AG10803 (cell line): ENCODE measurements at regions not wholly inside any gene's neighbourhood (a gene's known extent, or its start where the extent isn't known, plus 50 kb on each side); places are given as distances from the start of the nearest gene placed in this dataset.

Experiments used
- DNase-seq: peaks from one replicate; pipeline ENCODE4 v3.0.0; 2010; ENCODE audit warnings: low read depth
- H3K4me3 ChIP-seq: 2 replicates; pipeline ENCODE4 v1.5.1; 2011; ENCODE audit warnings: mild to moderate bottlenecking, low read length, control low read depth
- TF ChIP-seq, protein P1 (sequence below): conservative IDR thresholded peaks from 2 replicates; pipeline ENCODE4 v1.5.1; 2011; ENCODE audit warnings: mild to moderate bottlenecking, low read length, control low read depth, inconsistent platforms

DNA sequence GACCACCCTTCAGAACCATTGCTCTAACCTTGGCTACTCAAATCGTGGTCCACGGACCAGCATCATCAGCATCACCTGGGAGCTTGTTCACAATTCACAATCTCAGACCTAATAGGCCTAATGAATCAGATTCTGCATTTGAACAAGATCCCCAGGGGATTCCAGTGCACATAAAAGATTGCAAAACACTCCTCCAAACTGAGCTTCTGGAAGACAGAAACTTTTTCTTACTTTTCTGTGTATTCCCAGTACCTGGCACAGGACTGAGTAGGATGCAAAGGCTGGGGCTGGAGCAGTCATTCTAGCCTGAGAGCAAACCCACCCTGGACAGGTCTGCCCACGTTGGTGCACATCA is 115.1 kb upstream of the COPS8 start:
- TF ChIP-seq, protein P1, sequence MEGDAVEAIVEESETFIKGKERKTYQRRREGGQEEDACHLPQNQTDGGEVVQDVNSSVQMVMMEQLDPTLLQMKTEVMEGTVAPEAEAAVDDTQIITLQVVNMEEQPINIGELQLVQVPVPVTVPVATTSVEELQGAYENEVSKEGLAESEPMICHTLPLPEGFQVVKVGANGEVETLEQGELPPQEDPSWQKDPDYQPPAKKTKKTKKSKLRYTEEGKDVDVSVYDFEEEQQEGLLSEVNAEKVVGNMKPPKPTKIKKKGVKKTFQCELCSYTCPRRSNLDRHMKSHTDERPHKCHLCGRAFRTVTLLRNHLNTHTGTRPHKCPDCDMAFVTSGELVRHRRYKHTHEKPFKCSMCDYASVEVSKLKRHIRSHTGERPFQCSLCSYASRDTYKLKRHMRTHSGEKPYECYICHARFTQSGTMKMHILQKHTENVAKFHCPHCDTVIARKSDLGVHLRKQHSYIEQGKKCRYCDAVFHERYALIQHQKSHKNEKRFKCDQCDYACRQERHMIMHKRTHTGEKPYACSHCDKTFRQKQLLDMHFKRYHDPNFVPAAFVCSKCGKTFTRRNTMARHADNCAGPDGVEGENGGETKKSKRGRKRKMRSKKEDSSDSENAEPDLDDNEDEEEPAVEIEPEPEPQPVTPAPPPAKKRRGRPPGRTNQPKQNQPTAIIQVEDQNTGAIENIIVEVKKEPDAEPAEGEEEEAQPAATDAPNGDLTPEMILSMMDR, result no peak
- peak; percentile 47 for DNase-seq
- H3K4me3 ChIP-seq, result no peak overlapping the region

DNA sequence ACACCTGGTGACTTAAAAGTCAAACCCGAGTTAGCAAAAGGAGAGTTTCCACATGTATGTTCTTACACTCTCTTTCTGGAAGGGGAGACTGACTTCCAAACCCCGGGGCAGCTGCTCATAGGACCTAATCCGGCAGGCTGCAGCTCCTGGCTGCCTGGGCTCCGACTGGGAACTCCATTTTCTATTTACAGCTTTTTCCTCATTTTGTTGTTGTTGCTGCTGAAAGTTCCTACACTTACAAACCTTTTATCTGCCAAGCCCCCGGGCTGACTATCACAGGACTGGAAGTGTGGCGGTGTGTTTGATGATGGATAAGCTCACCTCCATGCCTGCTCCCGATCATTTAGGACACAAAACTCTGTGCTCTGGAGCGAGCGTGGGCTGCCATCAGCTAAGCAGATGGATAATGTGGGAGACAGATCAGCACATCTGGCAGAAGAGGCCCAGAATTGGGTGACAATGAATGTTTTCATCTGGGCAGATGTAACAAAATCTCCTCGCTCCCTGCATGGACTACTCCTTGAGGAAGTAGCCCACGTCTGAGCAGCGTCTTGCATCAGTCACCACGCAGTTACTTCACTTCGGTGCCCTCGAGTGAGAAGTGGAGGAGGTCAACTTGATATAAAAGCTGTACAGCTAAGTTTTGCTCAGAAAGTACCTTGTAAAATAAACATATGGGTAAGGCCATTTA is 114.4 kb upstream of the COPS8 start:
- peak; percentile 56 for DNase-seq
- no peak overlapping the region for H3K4me3 ChIP-seq
- TF ChIP-seq, protein P1, result no peak

DNA sequence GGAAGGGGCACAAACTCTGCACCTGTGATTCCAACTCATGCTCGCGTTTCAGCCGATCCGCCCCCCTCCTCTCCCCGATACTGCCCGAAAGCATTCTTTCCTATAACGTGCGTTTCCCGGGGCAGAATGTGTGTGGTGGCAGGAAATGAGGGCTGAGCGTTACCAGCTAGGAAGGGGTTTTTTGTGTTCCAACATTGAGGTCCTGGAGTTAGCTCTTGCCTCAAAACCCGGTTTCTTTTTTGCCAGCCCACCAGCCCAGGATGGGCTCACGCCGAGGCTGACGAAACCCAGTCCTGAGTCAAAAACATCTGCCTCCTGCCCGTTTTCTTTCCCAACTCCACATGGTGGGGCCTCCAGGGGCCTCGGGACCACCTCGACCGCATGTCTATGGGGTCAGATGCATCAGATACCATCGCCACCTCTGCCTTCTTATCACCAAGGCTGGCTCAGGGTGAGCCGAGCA is 113.7 kb upstream of the COPS8 start:
- TF ChIP-seq, protein P1, result no peak
- no peak overlapping the region for H3K4me3 ChIP-seq
- no peak for DNase-seq

DNA sequence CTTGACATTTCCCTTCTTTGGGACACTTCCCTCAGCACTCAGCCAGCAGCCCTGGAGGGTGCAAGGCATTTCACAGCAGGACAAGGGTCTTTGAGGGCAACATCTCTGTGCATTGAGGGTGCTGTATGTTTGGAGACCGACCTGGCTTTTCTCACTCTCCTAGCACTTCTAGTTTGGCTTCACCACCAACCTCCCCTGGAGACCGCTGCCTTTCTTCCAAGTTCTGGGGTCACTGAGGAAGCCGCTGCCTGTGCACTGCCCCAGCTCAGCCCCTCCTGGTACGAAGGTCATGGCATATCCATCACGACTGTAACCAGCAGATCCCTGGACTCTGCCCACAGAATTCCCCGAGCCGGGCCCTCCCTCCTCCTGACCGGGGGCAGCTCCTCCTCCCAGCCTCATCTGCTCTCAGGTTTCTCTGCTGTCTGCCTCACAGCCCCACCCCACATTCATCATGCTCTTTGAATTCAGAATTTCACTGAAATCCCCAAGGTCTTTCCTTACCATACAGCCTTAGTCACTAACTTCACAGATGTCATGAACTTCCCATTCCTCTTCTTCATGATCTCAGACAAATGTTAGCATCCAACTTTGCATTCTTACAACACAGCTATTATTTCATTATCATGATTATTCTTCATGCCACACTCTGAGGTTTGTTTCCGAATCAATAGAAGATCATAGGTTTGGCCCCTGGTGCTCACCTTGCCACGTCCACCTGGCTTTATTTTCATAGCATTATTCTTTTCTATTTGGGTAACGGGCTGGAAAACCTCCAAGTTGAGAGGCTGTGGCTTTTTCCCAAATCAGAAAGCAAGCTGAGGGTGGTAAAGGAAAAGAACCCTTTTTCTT is 113.0 kb upstream of the COPS8 start:
- DNase-seq, result peak; percentile 86
- TF ChIP-seq, protein P1, result no peak
- H3K4me3 ChIP-seq, result no peak overlapping the region

DNA sequence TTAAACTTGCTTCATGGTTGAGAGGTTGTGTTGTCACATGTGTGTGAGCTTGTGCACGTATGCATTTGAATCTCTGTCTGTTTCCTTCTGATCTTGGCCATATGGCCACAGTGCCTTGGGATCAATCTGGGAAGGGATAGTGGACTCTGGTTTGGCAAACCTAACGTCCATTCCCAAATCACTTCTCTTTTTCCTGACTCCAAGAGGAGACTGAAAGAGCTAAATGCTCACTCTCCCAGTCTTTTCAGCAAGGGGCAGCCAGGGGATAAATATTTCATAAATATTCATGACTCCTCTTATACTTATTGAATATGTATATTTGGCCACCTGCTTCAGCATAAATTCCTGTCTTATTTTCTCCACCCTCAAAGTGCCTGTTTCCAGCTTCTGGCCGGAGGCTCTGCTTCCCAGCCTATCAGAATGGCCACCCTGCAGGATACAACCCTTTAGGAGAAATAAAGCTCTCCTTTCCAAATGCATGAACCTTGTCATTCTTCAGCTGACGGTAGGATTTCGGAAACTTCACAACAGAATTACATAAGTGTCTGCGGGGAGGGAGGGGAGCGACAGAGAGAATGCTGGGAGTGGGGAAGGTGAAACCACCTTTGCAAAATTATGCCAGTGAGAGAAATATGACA is 112.2 kb upstream of the COPS8 start:
- no peak for DNase-seq
- TF ChIP-seq, protein P1, result no peak
- no peak overlapping the region for H3K4me3 ChIP-seq

DNA sequence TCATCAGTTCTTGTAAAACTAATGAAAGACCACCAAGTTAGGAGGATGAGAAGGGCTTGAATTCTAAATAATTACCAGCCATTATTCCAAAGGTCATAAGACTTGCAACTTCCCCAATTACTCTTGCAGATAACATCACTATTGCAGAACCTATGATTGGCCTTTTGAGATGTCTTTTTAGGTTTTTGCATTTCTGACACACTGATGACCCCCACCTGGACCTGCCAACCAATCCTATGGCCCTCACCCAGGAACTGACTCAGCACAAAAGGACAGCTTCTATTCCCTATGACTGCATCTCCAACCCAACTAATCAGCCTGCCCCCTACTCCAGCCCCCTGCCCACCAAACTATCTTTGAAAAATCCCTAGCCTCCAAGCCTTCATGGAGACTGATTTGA is 111.5 kb upstream of the COPS8 start:
- no peak overlapping the region for H3K4me3 ChIP-seq
- TF ChIP-seq, protein P1, result no peak

DNA sequence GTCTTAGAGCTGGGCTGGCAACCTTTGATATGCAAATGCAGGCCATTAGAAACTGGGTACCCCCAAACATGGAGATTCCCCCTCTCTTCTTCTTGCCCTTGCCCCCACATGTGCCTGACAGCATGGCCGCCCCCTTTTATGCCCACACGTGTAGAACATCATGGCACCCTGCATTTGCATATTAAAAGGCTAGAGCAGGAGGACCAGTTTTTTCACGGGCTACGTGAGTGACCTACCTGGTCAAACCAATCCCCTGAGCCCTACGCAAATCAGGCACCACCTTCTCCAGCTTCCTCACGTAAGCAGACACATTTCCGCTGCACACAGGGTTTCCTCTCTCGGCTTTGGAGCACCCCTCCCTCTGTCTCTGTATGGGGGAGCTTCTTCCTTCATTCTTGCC is 110.9 kb upstream of the COPS8 start:
- no peak for DNase-seq
- TF ChIP-seq, protein P1, result no peak

More for the DNA sequence above, 111.5 kb upstream of the COPS8 start:
- no peak for DNase-seq

More for the DNA sequence above, 110.9 kb upstream of the COPS8 start:
- no peak overlapping the region for H3K4me3 ChIP-seq
